ENCODE measurements at regions not wholly inside any gene's neighbourhood (a gene's known extent, or its start where the extent isn't known, plus 50 kb on each side); places are given as distances from the start of the nearest gene placed in this dataset.
"Not testable (repeated sequence)": the region's sequence is repeated elsewhere in the genome, so short reads cannot be mapped to it uniquely, and the experiment has no call there.

DNA sequence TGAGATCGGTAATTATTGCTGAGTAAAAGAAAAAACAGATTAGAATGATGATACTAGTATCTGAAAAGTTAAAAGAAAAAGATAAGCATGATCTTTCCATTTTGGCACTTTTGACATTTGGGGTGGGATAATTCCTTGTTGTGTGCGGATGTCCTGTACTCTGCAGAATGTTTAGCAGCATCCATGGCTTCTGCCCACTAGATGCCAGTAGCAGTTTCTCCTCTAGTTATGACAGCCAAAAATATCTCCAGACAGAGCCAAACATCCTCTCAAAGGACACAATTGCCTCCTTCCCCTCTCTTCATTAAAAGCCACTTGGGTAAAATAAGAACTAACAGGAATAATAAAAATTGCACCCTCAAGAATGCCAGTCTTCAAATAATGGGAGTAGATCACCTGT lies 468.8 kb upstream of the GRM7 start:
- no peak for DNase-seq

DNA sequence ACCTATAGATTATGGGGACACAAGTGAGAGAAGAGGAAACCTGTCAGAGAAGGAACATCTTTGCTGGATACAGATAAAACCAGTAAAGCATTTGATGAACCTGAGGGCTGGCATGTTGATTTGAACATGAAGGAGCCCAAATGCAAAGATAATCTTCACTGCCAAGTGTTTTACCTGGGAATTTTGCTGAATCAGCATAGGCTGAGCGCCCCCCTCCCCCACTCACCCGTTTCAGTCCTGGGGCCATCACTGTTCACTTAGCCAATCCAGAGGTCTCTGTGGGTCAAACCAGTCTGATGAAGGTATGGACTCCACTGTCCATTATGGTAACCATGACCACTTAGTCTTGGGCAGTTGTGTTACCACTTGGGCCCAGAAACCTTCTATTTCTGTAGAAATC lies 466.0 kb upstream of the GRM7 start:
- DNase-seq: no peak

DNA sequence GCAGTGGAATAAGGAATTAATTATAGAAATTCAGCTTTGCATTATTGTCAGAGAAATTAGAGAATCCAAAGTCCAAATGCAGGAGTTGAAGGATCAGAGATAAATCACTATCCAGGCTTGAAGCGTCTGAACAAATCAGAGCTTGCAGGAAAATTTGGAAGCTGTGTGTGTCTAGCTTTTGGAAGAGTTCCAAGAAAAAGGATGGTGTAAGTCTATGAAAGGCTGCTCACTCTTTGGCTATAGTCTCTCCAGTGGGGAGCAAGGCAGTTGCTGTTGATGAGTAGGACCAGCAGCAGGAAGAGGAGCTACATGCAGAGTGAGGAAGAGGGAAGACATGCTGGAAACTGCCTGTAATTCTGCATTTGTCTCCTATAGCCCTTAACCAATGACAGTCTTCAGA lies 464.3 kb upstream of the GRM7 start:
- no peak for DNase-seq

DNA sequence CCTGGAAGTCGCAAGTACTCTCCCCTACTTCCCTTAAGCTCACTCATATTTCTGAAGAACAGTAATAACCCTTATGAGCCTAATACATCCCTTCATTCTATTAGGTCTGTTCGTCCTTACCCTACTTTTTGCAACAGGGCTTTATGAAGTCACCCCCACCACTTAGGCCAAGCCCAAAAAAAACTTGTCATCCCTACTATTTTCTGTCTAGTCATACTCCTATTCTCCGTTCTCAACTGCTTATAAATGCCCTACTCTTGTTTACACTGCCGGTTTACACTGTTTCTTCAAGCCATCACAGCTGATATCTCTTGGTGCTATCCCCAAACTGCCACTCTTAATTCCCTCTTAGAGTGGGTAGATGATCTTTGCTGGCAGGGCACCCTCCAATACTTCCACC lies 458.2 kb upstream of the GRM7 start:
- DNase-seq: not testable (repeated sequence)

DNA sequence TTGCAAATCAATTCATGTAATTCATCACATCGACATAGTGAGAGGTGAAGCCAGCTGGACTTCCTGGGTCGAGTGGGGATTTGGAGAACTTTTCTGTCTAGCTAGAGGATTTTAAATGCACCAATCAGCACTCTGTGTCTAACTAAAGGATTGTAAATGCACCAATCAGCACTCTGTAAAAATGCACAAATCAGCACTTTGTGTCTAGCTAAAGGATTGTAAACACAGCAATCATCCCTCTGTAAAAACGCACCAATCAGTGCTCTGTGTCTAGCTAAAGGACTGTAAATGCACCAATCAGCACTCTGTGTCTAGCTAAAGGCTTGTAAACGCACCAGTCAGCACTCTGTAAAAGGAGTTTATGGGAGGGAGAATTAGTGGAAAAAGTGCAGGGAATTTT lies 454.0 kb upstream of the GRM7 start:
- not testable (repeated sequence) for DNase-seq

DNA sequence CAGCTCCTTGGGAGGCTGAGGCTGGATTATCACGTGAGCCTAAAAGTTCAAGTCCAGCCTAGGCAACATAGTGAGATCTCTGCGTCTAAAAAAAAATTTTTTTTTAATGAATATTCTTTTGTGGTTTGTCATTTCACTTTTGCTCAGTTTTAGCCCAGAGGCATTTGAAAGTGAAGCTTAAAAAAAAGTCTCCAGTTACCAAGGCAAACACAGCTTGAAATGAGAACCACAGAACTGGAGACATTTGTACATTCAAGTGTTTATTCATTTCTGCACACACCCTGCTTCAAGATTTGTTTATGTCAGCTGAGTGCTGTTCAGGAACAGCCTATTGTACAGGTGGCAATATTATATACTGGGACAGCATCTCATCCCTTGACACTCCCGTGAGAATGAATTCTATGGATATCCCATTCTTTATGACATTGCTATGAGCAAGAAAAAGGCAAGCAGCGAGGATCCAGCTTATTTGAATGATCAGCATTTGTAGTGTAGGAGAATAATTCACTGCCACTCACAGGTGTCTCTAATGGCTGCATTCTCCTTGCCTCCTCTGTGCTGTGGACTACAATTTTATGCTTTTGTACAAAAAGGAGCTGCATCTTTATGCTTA lies 444.8 kb upstream of the GRM7 start:
- no peak for DNase-seq

DNA sequence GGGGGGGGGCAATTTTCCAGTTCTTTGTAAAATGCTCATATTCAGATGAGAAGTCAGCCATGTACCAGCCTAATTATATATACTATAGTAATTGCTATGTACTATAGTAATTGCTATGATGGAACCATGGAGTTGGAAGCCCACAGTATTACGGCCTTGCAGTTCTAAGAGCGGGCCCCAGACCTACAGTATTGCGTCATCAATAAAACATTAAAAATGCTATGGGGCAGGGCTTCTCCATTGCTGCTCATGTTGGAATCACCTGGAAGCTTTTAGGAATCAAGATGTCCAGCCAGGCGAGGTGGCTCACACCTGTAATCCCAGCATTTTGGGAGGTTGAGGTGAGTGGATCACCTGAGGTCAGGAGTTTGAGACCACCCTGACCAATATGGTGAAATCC lies 443.7 kb upstream of the GRM7 start:
- DNase-seq: no peak

DNA sequence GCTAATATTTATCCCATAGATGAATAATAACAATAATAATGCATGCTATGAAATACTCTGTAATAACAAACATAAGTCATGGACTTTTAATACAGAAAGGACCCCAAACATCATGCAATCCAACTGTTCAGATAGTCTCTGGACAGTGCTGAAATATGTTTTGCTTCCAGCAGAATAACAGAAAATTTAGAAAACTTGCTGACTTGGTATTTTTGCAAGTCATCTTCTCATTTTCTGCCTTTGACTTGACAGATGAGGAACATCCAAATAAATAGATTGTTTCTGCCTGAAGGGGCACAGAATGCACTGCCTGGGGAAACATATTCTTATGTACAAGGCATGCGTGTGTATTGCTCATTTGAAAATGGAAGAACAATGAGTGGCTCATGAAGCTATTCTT lies 442.4 kb upstream of the GRM7 start:
- DNase-seq: no peak

DNA sequence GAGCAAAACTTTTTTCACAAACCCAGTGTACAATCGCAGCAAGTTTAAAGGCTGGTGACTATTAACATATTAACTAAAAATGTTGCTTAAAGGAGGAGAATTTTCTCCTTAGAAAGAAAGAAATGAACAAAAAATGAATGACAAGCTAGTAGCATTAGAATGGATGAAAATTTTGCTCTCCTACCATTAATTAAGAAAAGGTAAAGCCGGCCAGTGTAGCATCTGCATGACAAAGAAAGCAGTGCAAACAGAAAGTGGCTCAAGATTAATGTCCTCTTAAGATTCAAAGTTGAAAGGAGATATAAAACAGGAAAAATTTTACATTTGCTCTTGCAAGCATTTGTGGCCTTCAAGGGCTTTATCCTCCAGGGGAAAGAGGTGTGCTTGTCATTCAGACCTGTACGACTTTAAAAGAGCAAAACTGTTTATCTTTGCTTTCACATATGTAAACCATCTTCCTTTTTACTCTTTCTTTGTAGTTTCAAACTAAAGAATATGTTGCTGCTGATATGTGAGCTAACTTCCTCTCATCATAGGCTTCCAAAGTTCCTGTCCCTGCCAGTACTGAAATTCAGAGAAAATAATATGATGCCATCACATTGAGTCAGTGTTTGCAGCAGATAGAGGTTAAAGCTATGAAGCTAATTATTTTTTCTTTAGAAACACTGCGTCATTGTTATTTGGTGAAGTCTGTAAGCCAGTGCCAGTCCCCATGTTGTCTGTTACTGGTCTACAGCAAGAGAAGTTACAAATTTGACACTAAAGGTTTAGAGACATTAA lies 439.1 kb upstream of the GRM7 start:
- DNase-seq: no peak

DNA sequence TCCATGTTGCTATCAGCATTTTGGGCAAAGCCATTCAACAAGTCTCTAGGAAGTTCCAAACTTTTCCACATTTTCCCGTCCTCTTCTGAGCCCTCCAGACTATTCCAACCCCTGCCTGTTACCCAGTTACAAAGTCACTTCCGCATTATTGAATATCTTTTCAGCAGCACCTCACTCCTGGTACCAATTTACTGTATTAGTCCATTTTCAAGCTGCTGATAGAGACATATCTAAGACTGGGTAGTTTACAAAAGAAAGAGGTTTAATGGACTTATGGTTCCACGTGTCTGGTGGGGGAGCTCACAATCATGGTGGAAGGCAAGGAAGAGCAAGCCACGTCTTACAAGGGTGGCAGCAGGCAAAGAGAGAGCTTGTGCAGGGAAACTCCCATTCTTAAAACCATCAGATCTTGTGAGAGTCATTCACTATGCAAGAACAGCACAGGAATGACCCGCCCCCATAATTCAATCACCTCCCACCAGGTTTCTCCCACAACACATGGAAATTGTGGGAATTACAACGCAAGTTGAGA lies 435.6 kb upstream of the GRM7 start:
- DNase-seq: no peak

DNA sequence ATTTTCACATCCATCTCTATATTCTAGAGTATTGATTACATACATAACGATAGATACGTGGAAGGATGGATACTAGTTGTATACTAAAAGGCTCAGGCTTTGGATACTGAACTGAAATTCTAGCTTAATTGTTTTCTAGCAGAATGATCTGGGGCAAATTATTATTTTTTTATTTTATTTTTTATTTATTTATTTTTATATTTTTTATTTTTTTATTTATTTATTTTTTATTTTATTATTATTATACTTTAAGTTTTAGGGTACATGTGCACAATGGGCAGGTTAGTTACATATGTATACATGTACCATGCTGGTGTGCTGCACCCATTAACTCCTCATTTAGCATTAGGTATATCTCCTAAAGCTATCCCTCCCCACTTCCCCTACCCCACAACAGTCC lies 432.6 kb upstream of the GRM7 start:
- not testable (repeated sequence) for DNase-seq

DNA sequence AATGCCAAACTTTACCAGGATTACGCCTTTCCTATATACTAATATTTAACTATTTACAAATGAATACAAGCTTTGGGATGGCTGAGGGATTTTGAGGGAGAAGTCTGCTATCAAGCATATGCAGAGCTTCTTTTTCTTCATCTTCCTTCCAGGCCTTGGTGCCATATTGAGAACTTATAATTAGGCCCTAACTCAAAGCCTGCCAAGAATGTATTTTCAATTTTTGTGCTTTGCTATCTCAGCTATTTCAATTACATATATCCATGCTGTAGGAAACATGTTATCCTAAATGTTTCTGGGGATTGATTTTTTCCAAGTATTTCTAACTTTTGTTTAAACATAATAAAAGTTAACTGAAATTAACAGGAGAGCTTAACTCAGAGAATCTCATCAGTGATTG lies 425.0 kb upstream of the GRM7 start:
- DNase-seq: no peak

DNA sequence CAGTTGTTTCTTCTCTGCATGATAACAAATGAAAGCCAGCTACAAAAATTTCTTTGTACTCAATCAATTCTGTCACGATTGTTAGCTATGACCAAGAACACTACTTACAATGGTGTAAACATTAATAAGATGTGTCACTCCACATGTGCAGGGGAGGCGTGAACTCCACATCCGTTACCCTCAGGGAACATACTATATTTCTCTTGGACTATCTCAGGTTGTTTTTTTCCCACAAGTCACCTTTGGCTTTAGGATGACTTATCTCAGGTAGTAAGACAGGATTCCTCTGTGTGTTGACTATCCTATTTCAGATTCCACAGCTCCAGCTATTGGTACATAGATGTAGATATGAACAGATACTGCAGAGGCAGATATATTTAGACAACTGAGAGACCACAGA lies 423.3 kb upstream of the GRM7 start:
- DNase-seq: no peak

DNA sequence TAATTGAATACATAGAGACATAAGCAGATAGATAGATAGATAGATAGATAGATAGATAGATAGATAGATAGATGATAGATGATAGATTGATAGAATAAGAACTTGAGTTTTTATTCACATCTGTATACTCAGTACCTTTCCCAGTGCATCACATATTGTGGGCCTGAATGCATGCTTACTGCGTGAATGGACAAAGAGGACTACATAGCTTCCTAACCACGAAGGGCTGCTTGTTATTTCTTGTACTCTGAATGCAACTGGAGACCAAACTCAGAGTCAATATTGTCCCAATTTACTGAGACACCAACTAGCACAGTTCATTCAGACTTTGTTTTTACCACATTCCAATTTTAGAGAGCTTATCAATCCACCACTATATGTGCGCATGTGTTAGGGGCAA lies 422.9 kb upstream of the GRM7 start:
- no peak for DNase-seq

DNA sequence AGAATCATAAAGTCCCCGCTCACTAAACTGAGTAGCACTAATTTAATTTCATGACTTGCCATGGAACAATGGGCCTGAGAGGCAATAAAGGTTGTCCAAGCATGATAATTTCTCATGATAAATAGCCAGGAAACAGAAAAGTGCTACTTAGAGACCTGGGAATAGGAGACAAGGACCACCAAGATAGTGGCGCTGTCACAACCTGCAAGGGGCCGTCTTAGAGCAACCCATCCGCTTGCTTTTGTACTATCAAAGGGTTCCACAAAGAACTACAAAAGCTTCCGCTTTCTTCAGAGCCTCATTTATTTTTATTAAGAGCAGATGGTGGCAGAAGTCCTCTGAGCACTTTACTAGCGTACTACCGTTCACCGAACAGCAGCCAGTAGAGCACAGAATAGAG lies 421.7 kb upstream of the GRM7 start:
- no peak for DNase-seq

DNA sequence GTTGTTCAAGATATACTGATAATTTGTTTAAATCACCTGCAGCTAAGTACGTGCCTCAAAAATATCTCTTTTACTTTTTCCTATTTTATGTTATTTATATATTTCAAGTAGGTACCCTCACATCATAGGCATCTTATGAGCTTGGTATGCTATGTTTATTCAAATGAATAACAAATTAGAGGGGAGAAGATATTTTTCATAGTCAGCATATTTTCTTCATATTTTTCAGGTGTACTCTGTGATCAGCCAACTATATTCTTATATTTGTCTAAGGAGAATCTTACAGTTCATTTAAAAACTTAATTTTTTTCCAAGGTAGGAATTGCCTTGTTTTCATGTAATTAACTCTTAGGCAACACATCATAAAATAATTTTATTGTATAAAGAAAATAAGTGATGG lies 421.1 kb upstream of the GRM7 start:
- no peak for DNase-seq

DNA sequence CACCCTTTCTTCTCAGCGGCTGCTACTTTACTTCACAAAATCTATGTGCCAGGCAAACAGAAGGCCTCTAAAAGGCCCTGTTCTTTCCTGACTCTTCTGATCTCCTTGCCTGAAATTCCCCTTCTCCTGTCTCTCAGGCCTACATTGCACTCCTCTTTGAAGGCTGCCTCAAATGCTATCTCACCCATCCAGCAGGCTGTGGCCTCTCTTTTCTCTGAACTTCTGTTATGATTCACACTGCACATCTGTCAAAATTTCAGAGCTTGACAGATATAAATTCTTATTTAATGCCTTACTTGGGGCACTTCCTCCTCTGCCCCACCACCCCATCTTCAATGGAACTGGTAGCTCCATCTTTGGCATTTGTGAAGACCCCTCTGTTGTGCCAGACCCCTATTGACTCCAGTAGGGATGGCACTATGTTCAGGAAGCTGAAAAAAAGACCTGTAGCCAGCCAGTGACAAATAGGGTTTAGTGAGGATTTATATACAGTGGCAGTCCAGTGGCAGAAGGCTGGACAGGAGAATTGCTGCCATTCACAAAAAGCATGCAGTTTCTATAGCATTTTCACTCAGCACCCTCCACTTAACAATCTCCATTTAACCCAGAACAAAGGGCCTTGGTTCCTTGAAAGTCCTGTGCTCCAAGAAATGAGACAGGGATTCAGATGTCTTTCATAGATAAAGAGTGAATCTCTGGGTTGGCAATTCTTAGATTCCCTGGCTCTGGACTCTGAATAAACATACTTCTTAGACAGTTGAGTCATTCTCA lies 415.8 kb upstream of the GRM7 start:
- no peak for DNase-seq

DNA sequence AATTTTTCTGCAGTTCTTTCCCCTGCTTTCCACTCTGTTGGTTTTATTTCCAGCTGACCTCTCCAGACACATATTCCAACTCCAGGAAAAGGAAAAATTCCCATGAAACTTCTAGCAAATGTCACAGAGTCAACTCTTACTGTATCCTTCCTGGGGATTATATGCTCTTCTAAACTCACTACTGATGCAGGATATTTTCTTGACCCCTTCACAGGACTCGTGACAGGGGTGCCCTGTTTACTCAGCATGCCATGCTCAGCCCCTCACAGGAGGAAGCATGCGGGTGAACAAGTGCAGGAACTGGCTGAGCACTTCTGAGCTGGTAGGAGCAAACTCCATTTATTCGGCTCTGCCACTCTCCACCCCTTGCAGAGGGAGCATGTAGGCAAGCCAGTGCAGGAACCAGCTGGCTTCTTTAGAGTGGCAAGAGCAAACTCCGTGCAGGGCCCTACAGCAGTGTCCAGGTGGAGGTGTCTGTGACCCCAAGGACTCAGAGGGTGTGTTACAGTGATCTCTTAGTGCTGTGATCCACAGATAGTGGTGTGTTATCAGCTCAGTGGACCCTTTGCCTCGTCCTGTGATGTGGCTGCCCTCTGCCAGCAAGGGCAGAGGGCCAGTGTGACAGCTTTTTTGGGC lies 413.6 kb upstream of the GRM7 start:
- no peak for DNase-seq

DNA sequence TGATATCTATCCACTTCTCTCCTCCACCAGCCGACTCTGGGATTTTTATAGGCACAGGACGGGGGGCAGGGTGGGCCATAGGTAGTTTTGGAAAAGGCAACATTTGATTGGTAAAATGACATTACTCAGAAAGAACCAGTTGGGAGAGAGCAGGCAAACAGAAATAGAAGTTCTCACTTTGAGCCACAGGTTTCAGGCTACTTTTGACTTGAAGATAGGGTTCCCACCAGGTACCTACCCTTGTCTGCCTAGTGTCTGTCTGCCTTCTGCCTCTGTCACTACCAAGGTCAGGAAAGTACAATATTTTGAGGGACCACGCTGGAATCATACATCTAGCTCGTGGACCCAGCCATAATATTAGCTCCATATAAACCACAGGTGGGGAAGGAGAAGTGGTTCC lies 412.9 kb upstream of the GRM7 start:
- no peak for DNase-seq

DNA sequence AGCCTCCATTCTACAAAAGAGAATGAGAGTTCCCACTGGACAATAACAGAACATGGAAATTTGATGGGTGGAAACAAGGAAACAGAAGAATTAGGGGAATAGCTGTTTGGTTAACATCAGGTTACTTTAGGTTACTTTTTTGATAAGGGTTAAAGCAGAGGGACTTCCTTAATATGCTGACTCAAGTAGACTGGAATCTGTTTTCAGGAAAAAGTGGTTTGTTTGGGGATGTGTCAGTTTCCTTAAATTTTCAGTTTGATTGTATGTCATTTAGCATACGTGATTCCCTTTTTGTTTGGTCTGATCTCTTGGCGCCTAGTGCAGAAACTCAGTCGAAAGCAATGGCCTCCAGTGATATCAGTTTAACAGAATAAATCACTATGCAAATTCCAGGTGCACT lies 411.8 kb upstream of the GRM7 start:
- DNase-seq: no peak

DNA sequence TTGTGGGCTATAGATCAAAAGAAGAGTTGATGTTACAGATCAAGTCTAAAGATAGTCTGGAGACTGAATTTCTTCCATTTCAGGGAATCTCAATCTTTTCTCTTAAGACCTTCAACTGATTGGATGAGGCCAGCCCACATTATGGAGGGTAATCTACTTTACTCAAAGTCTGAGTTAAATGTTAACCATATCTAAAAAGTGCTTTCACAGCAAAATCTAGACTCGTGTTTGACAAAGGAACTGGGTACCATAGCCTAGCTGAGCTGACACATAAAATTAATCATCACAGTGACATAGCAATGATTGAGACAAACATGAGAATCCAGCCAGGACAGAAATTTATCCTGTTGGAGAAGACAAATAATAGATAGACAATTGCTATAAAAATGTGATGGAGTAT lies 407.9 kb upstream of the GRM7 start:
- no peak for DNase-seq

DNA sequence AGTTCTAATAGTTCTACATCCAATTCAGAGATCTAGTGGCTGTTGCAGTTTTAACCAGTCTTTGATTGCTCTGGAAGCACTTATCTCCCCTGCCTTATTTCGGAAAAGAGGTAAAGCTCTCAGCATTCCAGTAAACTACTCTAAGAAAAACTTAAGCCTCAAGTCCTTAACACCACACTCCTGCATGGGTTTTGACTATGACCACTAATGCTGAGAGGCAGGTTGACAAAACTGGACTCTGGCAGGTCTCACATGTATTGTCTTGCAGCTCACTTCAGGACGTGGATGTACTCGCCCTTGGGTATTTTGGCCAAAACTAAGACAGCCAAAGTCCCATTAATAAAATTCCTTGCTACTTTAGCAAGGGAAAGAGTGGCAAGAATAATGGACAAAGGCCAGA lies 405.9 kb upstream of the GRM7 start:
- DNase-seq: no peak

DNA sequence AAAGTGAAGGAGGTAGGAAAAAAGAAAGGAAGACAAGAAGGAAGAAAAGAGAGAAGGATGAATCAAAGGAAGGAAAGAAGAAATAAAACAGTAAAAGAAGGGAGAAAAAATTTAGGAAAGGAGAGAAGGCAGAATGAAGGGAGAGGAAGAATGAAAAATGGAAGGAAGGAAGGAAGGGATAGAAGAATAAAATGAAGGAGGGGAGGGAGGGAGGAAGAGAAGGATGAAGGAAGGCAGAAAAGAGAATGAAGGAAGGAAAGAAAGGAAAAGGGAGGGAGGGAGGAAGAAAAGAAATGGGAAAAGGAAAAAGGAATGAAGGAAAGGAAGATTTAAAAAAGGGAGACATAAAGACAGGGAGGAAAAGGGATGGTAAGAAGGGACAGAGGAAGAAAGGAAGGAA lies 393.7 kb upstream of the GRM7 start:
- no peak for DNase-seq

DNA sequence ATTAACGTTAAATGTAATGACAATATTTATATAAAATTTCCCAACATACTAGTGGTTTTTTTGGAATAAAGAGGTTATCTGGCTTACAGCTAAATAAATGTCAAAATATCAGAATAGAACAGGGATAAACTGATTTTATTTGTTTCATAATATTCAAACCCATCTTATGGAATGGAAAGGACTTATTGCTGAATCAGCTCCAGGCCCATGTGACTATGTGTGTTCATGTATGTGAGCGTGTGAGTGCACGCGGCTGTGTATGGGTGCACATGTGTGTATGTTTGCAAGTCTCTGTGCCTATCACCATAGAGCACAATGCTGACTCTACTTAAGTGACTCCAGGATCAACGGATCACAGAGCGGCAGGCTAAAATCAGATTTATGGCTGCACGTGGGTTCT lies 392.3 kb upstream of the GRM7 start:
- DNase-seq: no peak
